GM12878 (cell line): ENCODE measurements at regions not wholly inside any gene's neighbourhood (a gene's known extent, or its start where the extent isn't known, plus 50 kb on each side); places are given as distances from the start of the nearest gene placed in this dataset.

Experiments
- ATAC-seq: fragments of 200-7000 bp; cut with Tn5 transposase; 3 replicates; pipeline ENCODE4 v1.9.1; 2020; ENCODE audit warnings: mild to moderate bottlenecking, moderate library complexity
- BruUV-seq: library from RNA; stranded (reverse); fragments of 400-500 nt; replicated peaks from 2 replicates; lab custom pipeline; 2021; lab: Mats Ljungman, UMichigan
- CTCF ChIA-PET: fragments of 300-600 bp; sonication (Branson Sonifier 250); formaldehyde crosslinking; extraction: SDS; loops from one replicate; lab custom pipeline; 2021; ENCODE audit warnings: inconsistent platforms; lab: Yijun Ruan, JAX
- POLR2A ChIA-PET: fragments of 350-600 bp; formaldehyde crosslinking; extraction: SDS; loops from one replicate; lab custom pipeline; 2021; ENCODE audit warnings: inconsistent platforms; lab: Charles Lee
- RAD21 ChIA-PET: fragments of 300-600 bp; sonication (Branson Sonifier 250); formaldehyde crosslinking; loops from one replicate; lab custom pipeline; 2023; ENCODE audit warnings: antibody characterized with exemption; ENCODE audit not compliant: unreplicated experiment; lab: Charles Lee
- SMC1A ChIA-PET: fragments of 300-600 bp; sonication (Branson Sonifier 250); formaldehyde crosslinking; loops from one replicate; lab custom pipeline; 2023; ENCODE audit not compliant: unreplicated experiment, uncharacterized antibody; lab: Charles Lee
- DNase-seq: peaks from one replicate; pipeline ENCODE4 v3.0.0-alpha.2; 2011; ENCODE audit warnings: low read depth, low spot score
- FAIRE-seq: peaks from 3 replicates; lab custom pipeline; 2011; peaks lifted over from hg19 to GRCh38; lab: Jason Lieb, UNC
- H2AFZ ChIP-seq: 2 replicates; pipeline ENCODE4 v1.6.0; 2011; ENCODE audit warnings: low read depth, low read length, control low read depth; ENCODE audit not compliant: control insufficient read depth
- H3K27ac ChIP-seq: 2 replicates; pipeline ENCODE4 v1.5.1; 2011; ENCODE audit warnings: control low read depth; ENCODE audit not compliant: control insufficient read depth, insufficient read depth
- H3K27me3 ChIP-seq, 2 experiments: replicated peaks in 1 of 2; 2 replicates each; pipeline versions ENCODE4 v1.6.0 to v1.6.1; 2011; ENCODE audit warnings: low read length in 1 of 2; ENCODE audit not compliant: control insufficient read depth in 2 of 2, insufficient read depth in 2 of 2
- H3K36me3 ChIP-seq, 2 experiments: 2 replicates each; pipeline ENCODE4 v1.5.1; 2011; ENCODE audit warnings: low read length in 1 of 2; ENCODE audit not compliant: control insufficient read depth in 2 of 2, insufficient read depth in 2 of 2
- H3K4me1 ChIP-seq: 2 replicates; pipeline ENCODE4 v1.6.1; 2011; ENCODE audit warnings: mild to moderate bottlenecking, low read length, moderate library complexity, mixed read lengths; ENCODE audit not compliant: control insufficient read depth, insufficient read depth
- H3K4me2 ChIP-seq: 2 replicates; pipeline ENCODE4 v1.6.0; 2011; ENCODE audit warnings: control low read depth; ENCODE audit not compliant: control insufficient read depth, insufficient read depth
- H3K4me3 ChIP-seq: fragments of 200-600 bp; sonication (generic); 2 replicates; pipeline ENCODE4 v1.5.1; 2016
- H3K79me2 ChIP-seq: 2 replicates; pipeline ENCODE4 v1.6.0; 2011; ENCODE audit warnings: low read length; ENCODE audit not compliant: control insufficient read depth, insufficient read depth
- H3K9ac ChIP-seq: 2 replicates; pipeline ENCODE4 v1.8.0; 2011; ENCODE audit warnings: low read length, control low read depth, mixed read lengths; ENCODE audit not compliant: control insufficient read depth, insufficient read depth
- H3K9me3 ChIP-seq: replicated peaks from 3 replicates; pipeline ENCODE4 v1.5.1; 2011; ENCODE audit warnings: mild to moderate bottlenecking, low read length; ENCODE audit not compliant: control insufficient read depth, insufficient read depth
- H4K20me1 ChIP-seq: 2 replicates; pipeline ENCODE4 v1.6.0; 2011; ENCODE audit not compliant: control insufficient read depth, insufficient read depth
- ASH2L ChIP-seq: fragments of 300-600, 200-600 bp; sonication (generic); IDR thresholded peaks from 2 replicates; pipeline ENCODE4 v1.6.1; 2017; ENCODE audit warnings: low read depth, mild to moderate bottlenecking, borderline replicate concordance
- CHD1 ChIP-seq: IDR thresholded peaks from 2 replicates; pipeline ENCODE4 v1.6.1; 2012; ENCODE audit warnings: low read depth, low read length, improper control_type of control experiment
- JUND ChIP-seq: IDR thresholded peaks from 2 replicates; pipeline ENCODE4 v1.6.1; 2012; ENCODE audit warnings: low read depth, mild to moderate bottlenecking, low read length, improper control_type of control experiment, moderate library complexity
- LARP7 ChIP-seq: fragments of 450-650 bp; IDR thresholded peaks from 2 replicates; pipeline ENCODE4 v1.6.1; 2017; ENCODE audit warnings: mild to moderate bottlenecking
- MTA3 ChIP-seq: IDR thresholded peaks from 2 replicates; pipeline ENCODE4 v1.6.1; 2012; ENCODE audit warnings: low read length, inconsistent platforms, borderline replicate concordance
- RCOR1 ChIP-seq: conservative IDR thresholded peaks from 2 replicates; pipeline ENCODE4 v1.6.1; 2012; ENCODE audit warnings: low read depth, low read length, improper control_type of control experiment
- SMAD5 ChIP-seq: IDR thresholded peaks from 2 replicates; pipeline ENCODE4 v1.6.1; 2016; ENCODE audit warnings: antibody characterized with exemption, low read depth
- STAT3 ChIP-seq: IDR thresholded peaks from 2 replicates; pipeline ENCODE4 v1.6.1; 2011; ENCODE audit warnings: low read depth, low read length, improper control_type of control experiment
- TCF3 ChIP-seq: IDR thresholded peaks from 2 replicates; pipeline ENCODE4 v1.6.1; 2012; ENCODE audit warnings: low read depth, mild to moderate bottlenecking, low read length, borderline replicate concordance; ENCODE audit not compliant: insufficient read depth
- TCF7 ChIP-seq: IDR thresholded peaks from 2 replicates; pipeline ENCODE4 v1.6.1; 2014; ENCODE audit warnings: antibody characterized with exemption, borderline replicate concordance
- WGBS: methylation state at CpG from one replicate; pipeline ENCODE4 v1.1.6; 2016; ENCODE audit warnings: low lambda C conversion rate; ENCODE audit not compliant: insufficient replicate concordance, insufficient coverage; ENCODE audit errors: missing lambda C conversion rate; 5-methylcytosine and 5-hydroxymethylcytosine counted together
- in situ Hi-C: fragments of 300-500 bp; cut with MboI; formaldehyde crosslinking; loops from 9 replicates; pipeline ENCODE4 v1.14.3; 2018; ENCODE audit warnings: mixed read lengths
- intact Hi-C: fragments of 100-400 bp; cut with micrococcal nuclease; formaldehyde crosslinking; loops from one replicate; pipeline ENCODE4 v1.14.2; 2022; ENCODE audit not compliant: unreplicated experiment
- TF ChIP-seq, protein P1 (sequence below): fragments of 450-650 bp; IDR thresholded peaks from 2 replicates; pipeline ENCODE4 v1.6.1; 2017; ENCODE audit warnings: low read depth, mild to moderate bottlenecking, moderate library complexity

DNA sequence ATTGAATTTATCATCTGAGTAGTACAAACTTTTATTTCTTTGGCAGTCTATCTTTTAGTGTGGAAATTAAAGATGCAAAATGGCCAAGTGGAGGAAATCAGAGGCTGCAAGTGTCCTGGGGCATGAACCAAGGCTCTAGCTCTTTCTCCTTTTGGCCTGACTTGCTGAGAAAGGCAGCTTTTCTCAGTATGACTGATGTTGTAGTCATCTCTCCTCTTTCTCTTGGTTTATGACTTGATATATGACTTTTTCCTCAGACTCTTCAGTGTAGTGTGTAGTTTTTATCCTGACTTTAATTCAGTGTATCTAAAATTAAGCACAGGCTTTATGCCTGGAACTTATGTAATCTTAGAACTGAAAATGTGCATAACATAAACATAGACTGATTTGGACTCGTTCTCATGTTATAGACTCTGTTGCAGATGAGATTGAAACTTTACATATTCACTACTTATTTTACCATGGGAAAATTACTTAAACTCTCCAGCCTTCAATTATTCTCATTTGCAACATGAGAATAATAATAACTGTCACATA, 65.7 kb downstream of the SLITRK5 start:
- no peak for ATAC-seq
- RAD21 ChIA-PET, result no interaction called here
- POLR2A ChIA-PET, result no interaction called here
- Histone ChIP-seq H3K79me2 (no peaks in the 10 kb centered on the region), H3K4me2 (no peak overlapping the region), H3K4me3 (no peak overlapping the region), H3K9me3 (no peaks in the 10 kb centered on the region), H2AFZ (no peak overlapping the region), H3K4me1 (no peaks in the 10 kb centered on the region), H3K27me3 (no peaks in the 10 kb centered on the region), H3K36me3 (no peaks in the 10 kb centered on the region), H4K20me1 (no peaks in the 10 kb centered on the region), H3K27ac (no peak overlapping the region), H3K9ac (no peak overlapping the region)
- DNase-seq, result no peak
- SMC1A ChIA-PET, result no interaction called here
- CTCF ChIA-PET, result no interaction called here
- no TSS peak for BruUV-seq
- WGBS, result 0% methylated on average over 1 of the region's 1 CpG
- no peak for FAIRE-seq
- in situ Hi-C loops, result no loop called here
- TF ChIP-seq MTA3 (no peak), TCF7 (no peak), LARP7 (no peak), STAT3 (no peak)
- intact Hi-C loops, result no loop called here

DNA sequence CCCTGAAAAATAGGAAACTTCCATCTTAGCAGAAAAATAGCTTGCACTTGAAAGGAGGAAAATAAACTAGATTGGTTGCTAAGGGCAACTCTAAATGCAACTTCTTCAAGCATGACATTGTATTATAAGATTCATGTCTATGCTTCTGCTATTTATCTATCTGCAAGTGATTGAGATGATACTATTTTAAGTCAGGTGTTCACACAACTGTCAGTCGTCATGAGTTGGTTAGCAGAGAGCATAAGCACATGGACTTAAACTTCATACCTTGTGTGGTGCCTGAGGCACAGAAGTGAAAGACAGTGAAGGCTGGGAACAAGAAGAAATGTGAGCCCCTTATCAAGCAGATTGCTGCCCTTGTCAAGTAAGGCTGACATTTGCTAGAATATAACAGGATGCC, 82.9 kb downstream of the SLITRK5 start:
- no TSS peak for BruUV-seq
- RAD21 ChIA-PET, result no interaction called here
- no peak for ATAC-seq

More for the DNA sequence above, 82.9 kb downstream of the SLITRK5 start:
- Histone ChIP-seq H4K20me1 (no peaks in the 10 kb centered on the region), H2AFZ (no peak overlapping the region), H3K9ac (no peak overlapping the region)
- TF ChIP-seq RCOR1, result no peak
- TF ChIP-seq JUND, result no peak
- no peak for TF ChIP-seq TCF3
- no peak for TF ChIP-seq SMAD5
- no peak for TF ChIP-seq CHD1
- TF ChIP-seq, protein P1, sequence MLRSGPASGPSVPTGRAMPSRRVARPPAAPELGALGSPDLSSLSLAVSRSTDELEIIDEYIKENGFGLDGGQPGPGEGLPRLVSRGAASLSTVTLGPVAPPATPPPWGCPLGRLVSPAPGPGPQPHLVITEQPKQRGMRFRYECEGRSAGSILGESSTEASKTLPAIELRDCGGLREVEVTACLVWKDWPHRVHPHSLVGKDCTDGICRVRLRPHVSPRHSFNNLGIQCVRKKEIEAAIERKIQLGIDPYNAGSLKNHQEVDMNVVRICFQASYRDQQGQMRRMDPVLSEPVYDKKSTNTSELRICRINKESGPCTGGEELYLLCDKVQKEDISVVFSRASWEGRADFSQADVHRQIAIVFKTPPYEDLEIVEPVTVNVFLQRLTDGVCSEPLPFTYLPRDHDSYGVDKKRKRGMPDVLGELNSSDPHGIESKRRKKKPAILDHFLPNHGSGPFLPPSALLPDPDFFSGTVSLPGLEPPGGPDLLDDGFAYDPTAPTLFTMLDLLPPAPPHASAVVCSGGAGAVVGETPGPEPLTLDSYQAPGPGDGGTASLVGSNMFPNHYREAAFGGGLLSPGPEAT, result no peak
- no peak for TF ChIP-seq TCF7
- TF ChIP-seq ASH2L, result no peak
- TF ChIP-seq, all 136 proteins: peak for 0
- 0% methylated on average over 1 of the region's 1 CpG for WGBS
- no peak overlapping the region for H3K27ac ChIP-seq
- FAIRE-seq, result no peak
- no peaks in the 10 kb centered on the region for H3K9me3 ChIP-seq
- no peak for DNase-seq
- no peaks in the 10 kb centered on the region for H3K4me1 ChIP-seq
- H3K27me3 ChIP-seq, result no peaks in the 10 kb centered on the region
- no peak overlapping the region for H3K4me2 ChIP-seq
- POLR2A ChIA-PET, result no interaction called here
- SMC1A ChIA-PET, result no interaction called here
- no peaks in the 10 kb centered on the region for H3K79me2 ChIP-seq
- CTCF ChIA-PET, result no interaction called here
- intact Hi-C loops (no loop called here), in situ Hi-C loops (no loop called here)
- no peaks in the 10 kb centered on the region for H3K36me3 ChIP-seq
- H3K4me3 ChIP-seq, result no peak overlapping the region
